PC-3 (cell line): ENCODE measurements at regions not wholly inside any gene's neighbourhood (a gene's known extent, or its start where the extent isn't known, plus 50 kb on each side); places are given as distances from the start of the nearest gene placed in this dataset.

Experiments
- EZH2 ChIP-seq: fragments of 300-600 bp; sonication (generic); IDR thresholded peaks from one replicate; pipeline ENCODE4 v1.6.1; 2017; ENCODE audit warnings: antibody characterized with exemption, mild to moderate bottlenecking, low read length; ENCODE audit not compliant: unreplicated experiment
- TF ChIP-seq, protein P1 (sequence below): fragments of 300-600 bp; sonication (generic); conservative IDR thresholded peaks from 2 replicates; pipeline ENCODE4 v1.5.1; 2017; ENCODE audit warnings: antibody characterized with exemption, low read depth, mild to moderate bottlenecking, low read length

DNA sequence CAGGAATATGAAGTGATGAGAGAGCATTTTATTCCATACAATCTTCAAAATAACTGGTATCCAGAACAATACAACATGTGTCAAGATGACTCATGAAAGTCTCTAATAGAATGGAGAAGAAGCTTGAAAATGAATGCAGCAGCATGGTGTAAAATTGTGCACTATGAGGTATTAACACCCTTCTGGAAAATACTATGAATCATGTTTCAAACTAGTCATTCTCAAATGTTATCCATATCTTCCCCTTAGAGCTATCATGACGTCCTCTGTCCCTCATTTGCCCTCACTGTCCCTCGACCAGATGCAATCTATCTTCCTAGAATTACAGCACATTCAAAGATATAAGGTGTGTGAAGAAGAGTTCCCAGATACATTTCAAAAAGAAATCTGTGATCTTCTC, 198.2 kb downstream of the NECTIN3 start:
- TF ChIP-seq, protein P1, sequence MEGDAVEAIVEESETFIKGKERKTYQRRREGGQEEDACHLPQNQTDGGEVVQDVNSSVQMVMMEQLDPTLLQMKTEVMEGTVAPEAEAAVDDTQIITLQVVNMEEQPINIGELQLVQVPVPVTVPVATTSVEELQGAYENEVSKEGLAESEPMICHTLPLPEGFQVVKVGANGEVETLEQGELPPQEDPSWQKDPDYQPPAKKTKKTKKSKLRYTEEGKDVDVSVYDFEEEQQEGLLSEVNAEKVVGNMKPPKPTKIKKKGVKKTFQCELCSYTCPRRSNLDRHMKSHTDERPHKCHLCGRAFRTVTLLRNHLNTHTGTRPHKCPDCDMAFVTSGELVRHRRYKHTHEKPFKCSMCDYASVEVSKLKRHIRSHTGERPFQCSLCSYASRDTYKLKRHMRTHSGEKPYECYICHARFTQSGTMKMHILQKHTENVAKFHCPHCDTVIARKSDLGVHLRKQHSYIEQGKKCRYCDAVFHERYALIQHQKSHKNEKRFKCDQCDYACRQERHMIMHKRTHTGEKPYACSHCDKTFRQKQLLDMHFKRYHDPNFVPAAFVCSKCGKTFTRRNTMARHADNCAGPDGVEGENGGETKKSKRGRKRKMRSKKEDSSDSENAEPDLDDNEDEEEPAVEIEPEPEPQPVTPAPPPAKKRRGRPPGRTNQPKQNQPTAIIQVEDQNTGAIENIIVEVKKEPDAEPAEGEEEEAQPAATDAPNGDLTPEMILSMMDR = no peak
- TF ChIP-seq EZH2 = no peak
